Astrocyte (in vitro differentiated cells and primary cell): ENCODE measurements at regions not wholly inside any gene's neighbourhood (a gene's known extent, or its start where the extent isn't known, plus 50 kb on each side); places are given as distances from the start of the nearest gene placed in this dataset.

Experiments
- DNase-seq: peaks from one replicate; pipeline ENCODE4 v3.0.0-alpha.2; 2010; ENCODE audit warnings: low read depth
- FAIRE-seq: peaks from 2 replicates; lab custom pipeline; 2011; peaks lifted over from hg19 to GRCh38; lab: Jason Lieb, UNC
- H2AFZ ChIP-seq: 2 replicates; pipeline ENCODE4 v1.6.0; 2012; ENCODE audit warnings: low read depth, low read length, inconsistent platforms
- H3K27ac ChIP-seq: 2 replicates; pipeline ENCODE4 v1.5.1; 2011; ENCODE audit warnings: low read depth, low read length, inconsistent platforms
- H3K27me3 ChIP-seq: 2 replicates; pipeline ENCODE4 v1.6.0; 2011; ENCODE audit warnings: low read length, inconsistent platforms; ENCODE audit not compliant: insufficient read depth
- H3K36me3 ChIP-seq: 2 replicates; pipeline ENCODE4 v1.5.1; 2011; ENCODE audit warnings: low read length, inconsistent platforms; ENCODE audit not compliant: insufficient read depth
- H3K4me1 ChIP-seq: 2 replicates; pipeline ENCODE4 v1.5.1; 2011; ENCODE audit warnings: low read length, inconsistent platforms; ENCODE audit not compliant: insufficient read depth
- H3K4me2 ChIP-seq: 2 replicates; pipeline ENCODE4 v1.6.0; 2012; ENCODE audit warnings: low read length, inconsistent platforms
- H3K4me3 ChIP-seq: 2 replicates; pipeline ENCODE4 v1.5.1; 2011; ENCODE audit warnings: low read depth, mild to moderate bottlenecking, low read length, inconsistent platforms; ENCODE audit not compliant: insufficient read depth
- H3K79me2 ChIP-seq: 2 replicates; pipeline ENCODE4 v1.6.0; 2012; ENCODE audit warnings: mild to moderate bottlenecking, low read length, inconsistent platforms; ENCODE audit not compliant: insufficient read depth
- H3K9ac ChIP-seq: 2 replicates; pipeline ENCODE4 v1.6.0; 2012; ENCODE audit warnings: mild to moderate bottlenecking, low read length, inconsistent platforms
- H3K9me3 ChIP-seq: 2 replicates; pipeline ENCODE4 v1.5.1; 2012; ENCODE audit warnings: low read depth, mild to moderate bottlenecking, low read length, inconsistent platforms; ENCODE audit not compliant: insufficient read depth
- H4K20me1 ChIP-seq: 2 replicates; pipeline ENCODE4 v1.6.0; 2012; ENCODE audit warnings: low read length, inconsistent platforms; ENCODE audit not compliant: insufficient read depth
- H3K27ac Mint-ChIP-seq: one replicate; pipeline ENCODE4 v1.8.0; 2021; ENCODE audit warnings: mild to moderate bottlenecking, mixed read lengths; ENCODE audit not compliant: unreplicated experiment
- H3K27me3 Mint-ChIP-seq: one replicate; pipeline ENCODE4 v1.8.0; 2021; ENCODE audit warnings: low read depth, mixed read lengths; ENCODE audit not compliant: unreplicated experiment
- H3K36me3 Mint-ChIP-seq: one replicate; pipeline ENCODE4 v1.8.0; 2021; ENCODE audit warnings: low read depth, mixed read lengths; ENCODE audit not compliant: unreplicated experiment
- H3K4me1 Mint-ChIP-seq: one replicate; pipeline ENCODE4 v1.8.0; 2021; ENCODE audit warnings: low read depth, mixed read lengths; ENCODE audit not compliant: unreplicated experiment
- H3K4me3 Mint-ChIP-seq: one replicate; pipeline ENCODE4 v1.8.0; 2021; ENCODE audit warnings: mild to moderate bottlenecking, moderate library complexity, mixed read lengths; ENCODE audit not compliant: unreplicated experiment
- H3K9me3 Mint-ChIP-seq: one replicate; pipeline ENCODE4 v1.8.0; 2021; ENCODE audit warnings: mild to moderate bottlenecking, mixed read lengths; ENCODE audit not compliant: unreplicated experiment
- CTCF ChIP-seq: IDR thresholded peaks from 2 replicates; pipeline ENCODE4 v1.5.1; 2011; ENCODE audit warnings: low read depth, mild to moderate bottlenecking, inconsistent platforms, low read length, moderate library complexity; ENCODE audit not compliant: insufficient read depth
- EZH2 ChIP-seq: IDR thresholded peaks from 2 replicates; pipeline ENCODE4 v1.6.1; 2012; ENCODE audit warnings: mild to moderate bottlenecking, low read length, inconsistent platforms; ENCODE audit not compliant: insufficient read depth

GRCh38 chr2:134124047-134124753 is 129.7 kb upstream of the MGAT5 start:
- Histone ChIP-seq H3K27me3 (no peaks in the 10 kb centered on the region), H3K4me2 (no peak overlapping the region), H3K4me1 (peaks cover 9% of the 10 kb centered on the region), H3K4me3 (no peak overlapping the region), H2AFZ (no peak overlapping the region), H3K36me3 (no peaks in the 10 kb centered on the region), H3K9me3 (no peaks in the 10 kb centered on the region), H3K9ac (no peak overlapping the region), H3K79me2 (peaks cover 63% of the 10 kb centered on the region), H4K20me1 (peaks cover 44% of the 10 kb centered on the region), H3K27ac (no peak overlapping the region)
- Mint-ChIP-seq H3K36me3 (no peaks in the 10 kb centered on the region), H3K9me3 (no peaks in the 10 kb centered on the region), H3K4me3 (no peak overlapping the region), H3K27ac (no peak overlapping the region), H3K27me3 (no peaks in the 10 kb centered on the region), H3K4me1 (peaks cover 29% of the 10 kb centered on the region)
- no peak for DNase-seq
- no peak for FAIRE-seq
- TF ChIP-seq EZH2 = no peak
- TF ChIP-seq CTCF = no peak

- H3K4me3 Mint-ChIP-seq = no peak overlapping the region
- peaks cover 24% of the 10 kb centered on the region for H3K4me1 Mint-ChIP-seq
- peaks cover 46% of the 10 kb centered on the region for H4K20me1 ChIP-seq
These were observed 126.4 kb upstream of the MGAT5 start for GRCh38 chr2:134127496-134127895.

More at GRCh38 chr2:134127496-134127895, 126.4 kb upstream of the MGAT5 start:
- no peak overlapping the region for H3K4me2 ChIP-seq
- FAIRE-seq (no peak), DNase-seq (no peak)
- H3K79me2 ChIP-seq = peaks cover 52% of the 10 kb centered on the region
- no peak for TF ChIP-seq CTCF
- TF ChIP-seq EZH2 = no peak
- Mint-ChIP-seq H3K9me3 (no peaks in the 10 kb centered on the region), H3K27ac (no peak overlapping the region), H3K36me3 (peaks cover 7% of the 10 kb centered on the region), H3K27me3 (no peaks in the 10 kb centered on the region)
- no peak overlapping the region for H2AFZ ChIP-seq
- no peak overlapping the region for H3K4me3 ChIP-seq
- no peaks in the 10 kb centered on the region for H3K36me3 ChIP-seq
- no peak overlapping the region for H3K27ac ChIP-seq
- H3K9me3 ChIP-seq = no peaks in the 10 kb centered on the region
- H3K4me1 ChIP-seq = no peaks in the 10 kb centered on the region
- H3K9ac ChIP-seq = no peak overlapping the region
- H3K27me3 ChIP-seq = no peaks in the 10 kb centered on the region
